Glomerular endothelial cell (primary cell): ENCODE measurements at regions not wholly inside any gene's neighbourhood (a gene's known extent, or its start where the extent isn't known, plus 50 kb on each side); places are given as distances from the start of the nearest gene placed in this dataset.
"Not testable (repeated sequence)": the region's sequence is repeated elsewhere in the genome, so short reads cannot be mapped to it uniquely, and the experiment has no call there.

ENCODE experiments used
- DNase-seq: peaks from one replicate; pipeline ENCODE4 v3.0.0-alpha.2; 2011; ENCODE audit warnings: low read depth, low spot score; ENCODE audit errors: extremely low read depth

DNA sequence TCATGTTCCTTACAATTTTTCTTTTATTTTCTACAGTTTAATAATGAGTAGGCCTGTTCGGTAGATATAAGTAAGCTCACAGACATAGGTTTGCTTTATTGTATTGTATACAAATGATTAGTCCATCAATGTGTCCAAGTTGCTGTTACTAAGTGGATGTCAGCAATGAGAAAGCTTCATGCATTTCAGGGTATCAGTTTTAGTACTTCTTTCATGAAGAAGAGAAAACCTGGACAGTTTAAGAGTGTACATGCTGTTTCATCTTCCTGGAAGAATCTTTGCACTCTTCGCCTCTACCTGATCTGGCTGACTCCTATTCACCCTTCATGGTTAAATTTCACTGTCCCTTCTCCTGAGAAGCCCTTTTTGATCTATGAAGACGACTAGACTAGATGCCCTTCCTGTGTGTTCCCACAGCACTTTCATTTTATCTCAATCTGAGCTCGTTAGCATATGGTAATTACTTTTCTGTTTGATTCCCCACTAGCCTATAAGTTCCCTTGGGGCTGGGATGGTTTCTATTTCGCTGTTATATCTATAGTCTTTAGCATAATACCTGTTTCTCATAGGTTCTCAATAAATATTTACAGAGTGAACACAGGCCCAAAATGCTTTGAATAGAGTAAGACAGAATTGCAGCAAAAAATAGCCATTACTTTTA, 70.7 kb downstream of the CETN3 start:
- no peak for DNase-seq

DNA sequence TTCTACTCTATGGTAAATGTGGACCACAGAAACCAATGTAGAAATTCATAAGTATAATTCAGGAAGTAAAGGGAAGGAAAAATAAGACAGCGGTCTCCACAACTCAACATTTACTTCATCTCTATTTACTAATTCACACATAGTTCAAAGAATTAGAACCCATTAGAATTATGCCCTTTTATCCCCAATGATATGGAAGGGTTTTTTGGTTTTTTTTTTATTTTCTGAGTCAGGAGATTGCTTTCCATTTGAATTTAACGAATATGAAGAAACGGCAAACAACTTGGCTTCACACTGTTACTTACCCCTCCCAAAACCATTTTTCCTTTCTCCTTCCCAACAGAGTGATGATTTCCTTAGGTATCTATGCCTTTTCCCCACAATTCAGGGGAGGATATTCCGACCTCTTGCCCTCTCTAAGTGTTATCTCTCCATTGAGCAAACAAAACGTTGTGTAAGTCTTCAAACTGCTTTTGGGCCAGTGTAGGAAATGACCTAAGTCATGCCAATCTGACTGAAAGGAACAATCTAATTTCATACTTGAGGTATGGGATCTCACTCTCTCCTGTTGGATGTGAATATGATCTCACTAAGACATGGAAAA, 72.0 kb downstream of the CETN3 start:
- no peak for DNase-seq

DNA sequence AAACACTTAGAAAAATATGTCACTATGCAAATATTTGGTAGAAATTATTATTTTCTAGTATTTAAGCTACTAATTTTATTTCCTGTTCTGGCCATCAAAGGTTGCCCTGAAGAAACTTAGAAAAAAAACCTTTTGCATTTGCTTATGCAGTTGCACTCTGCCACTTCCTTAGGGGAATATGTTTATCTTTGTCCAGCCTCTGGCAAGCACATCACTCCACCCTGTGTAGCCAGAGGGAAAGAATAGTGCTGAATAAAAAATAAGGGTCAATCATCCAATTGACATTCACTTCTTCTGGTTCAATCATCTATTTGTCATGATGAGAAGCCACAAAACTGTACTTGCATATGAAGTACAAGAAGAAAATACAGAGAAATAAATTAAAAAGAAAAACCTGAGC, 72.8 kb downstream of the CETN3 start:
- DNase-seq, result no peak

DNA sequence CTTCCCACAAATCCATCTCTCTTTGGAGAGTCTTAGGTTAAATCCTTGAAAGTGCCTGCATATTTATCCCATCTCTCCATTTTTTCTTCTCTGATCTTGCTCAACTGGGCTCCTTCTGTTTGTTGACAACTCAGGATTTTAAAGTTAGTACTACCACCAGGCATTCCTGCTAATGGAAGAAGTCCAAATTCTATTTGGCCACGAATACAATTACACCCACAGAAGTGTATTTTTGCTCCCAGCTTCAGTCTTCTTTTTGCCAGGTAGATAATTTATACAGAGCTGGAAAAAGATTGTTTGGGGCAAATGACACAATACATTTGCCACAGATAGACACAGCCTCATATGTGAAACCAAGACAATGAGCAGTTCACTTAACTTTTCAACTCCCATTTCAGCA, 74.8 kb downstream of the CETN3 start:
- DNase-seq, result no peak

DNA sequence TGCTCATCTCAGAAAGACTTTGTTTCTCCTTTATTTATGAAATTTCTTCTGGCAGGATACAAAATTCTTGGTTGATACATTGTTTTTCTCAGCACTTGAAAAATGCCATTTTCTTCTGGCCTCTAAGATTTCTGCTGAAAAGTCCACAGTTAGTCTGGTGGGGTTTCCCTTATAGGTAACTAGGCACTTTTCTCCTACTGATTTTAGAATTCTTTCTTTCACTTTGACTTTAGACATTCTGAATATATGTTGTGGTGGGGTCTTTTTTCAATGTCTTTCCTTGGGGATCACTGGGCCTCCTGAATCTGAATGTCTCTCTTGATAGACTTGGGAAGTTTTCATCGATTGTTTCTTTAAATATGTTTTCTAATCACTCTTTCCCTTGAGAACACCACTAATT, 79.6 kb downstream of the CETN3 start:
- no peak for DNase-seq

DNA sequence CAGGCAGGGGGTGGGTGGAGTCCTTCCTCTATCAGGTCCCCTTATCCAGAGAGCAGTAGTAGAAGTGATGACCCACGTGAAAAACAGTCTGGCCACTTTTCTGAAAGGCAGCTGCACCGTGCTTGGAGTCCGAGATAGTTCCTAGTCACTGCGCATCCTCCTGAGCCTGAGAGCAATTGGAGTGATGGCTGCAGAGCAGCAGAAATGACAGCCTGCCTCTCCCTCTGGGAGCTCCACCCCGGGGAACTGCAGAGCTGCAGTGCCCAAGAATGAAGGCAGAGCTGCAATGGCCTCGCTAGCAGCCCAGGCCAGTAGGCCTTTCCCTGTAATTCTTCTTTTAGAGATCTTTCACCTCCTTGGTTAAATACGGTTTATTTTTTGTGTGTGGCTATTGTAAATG, 82.6 kb downstream of the CETN3 start:
- DNase-seq, result no peak

DNA sequence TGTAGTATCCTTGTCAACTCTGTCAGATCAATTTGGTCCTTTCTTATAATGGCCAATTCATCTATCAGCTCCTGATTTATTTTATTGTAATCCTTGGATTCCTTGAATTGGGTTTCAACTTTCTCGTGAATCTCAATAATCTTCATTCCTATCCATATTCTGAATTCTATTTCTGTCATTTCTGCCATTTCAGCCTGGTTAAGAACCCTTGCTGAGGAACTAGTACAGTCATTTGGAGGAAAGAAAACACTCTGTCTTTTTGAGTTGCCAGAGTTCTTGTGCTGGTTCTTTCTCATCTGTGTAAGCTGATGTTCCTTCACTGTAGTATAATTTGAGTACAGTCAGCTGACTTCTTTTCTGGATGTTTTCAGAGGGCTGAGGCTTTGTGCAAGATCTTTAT, 84.5 kb downstream of the CETN3 start:
- DNase-seq, result no peak

DNA sequence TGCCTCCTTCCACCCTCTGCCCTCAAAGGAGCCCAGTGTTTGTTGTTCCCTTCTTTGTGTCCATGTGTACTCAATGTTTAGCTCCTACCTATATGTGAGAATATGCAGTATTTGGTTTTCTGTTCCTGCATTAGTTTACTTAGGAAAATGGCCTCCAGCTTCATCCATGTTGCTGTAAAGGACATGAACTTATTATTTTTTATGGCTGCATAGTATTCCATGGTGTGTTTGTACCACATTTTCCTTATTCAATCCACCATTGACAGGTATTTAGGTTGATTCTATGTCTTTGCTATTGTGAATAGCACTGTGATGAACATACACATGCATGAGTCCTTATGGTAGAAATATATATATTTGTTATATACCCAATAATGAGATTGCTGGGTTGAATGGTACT, 89.2 kb downstream of the CETN3 start:
- DNase-seq, result not testable (repeated sequence)

DNA sequence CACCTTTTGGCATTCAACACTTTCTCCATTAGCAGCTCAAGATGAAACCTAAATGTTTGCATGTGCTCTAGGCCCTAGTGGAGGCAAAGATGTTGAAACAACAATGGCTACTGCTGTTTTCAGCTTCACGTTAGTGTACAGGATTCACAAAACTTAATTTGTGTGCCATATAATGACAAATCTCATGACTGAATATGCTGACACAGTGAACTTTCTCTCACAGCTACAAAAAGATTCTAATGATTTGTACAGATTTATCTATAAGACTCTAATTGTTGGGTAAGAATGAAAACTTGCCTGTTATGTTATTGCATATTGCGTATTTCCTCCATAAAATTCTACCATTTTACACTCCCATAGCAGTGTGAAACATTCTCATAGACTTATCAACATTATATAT, 97.5 kb downstream of the CETN3 start:
- no peak for DNase-seq

DNA sequence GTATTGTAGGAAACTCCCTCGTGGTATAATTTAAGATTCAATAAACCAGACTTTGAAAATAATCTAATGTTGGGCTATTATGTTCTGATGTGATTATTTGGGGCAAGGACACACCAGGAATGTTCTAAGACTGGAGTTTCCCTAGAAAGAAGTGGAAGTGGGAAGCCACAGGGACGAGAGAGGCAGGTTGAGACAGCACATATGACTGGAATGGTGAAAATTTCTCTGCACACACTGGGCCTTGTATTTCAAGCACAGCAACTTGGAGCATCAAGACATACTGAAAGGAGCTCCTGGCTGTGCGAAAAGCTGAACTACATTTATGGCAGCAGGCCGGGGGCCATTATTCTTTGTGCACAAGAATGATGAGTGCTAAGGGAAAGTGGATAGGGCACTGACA, 98.2 kb downstream of the CETN3 start:
- no peak for DNase-seq

DNA sequence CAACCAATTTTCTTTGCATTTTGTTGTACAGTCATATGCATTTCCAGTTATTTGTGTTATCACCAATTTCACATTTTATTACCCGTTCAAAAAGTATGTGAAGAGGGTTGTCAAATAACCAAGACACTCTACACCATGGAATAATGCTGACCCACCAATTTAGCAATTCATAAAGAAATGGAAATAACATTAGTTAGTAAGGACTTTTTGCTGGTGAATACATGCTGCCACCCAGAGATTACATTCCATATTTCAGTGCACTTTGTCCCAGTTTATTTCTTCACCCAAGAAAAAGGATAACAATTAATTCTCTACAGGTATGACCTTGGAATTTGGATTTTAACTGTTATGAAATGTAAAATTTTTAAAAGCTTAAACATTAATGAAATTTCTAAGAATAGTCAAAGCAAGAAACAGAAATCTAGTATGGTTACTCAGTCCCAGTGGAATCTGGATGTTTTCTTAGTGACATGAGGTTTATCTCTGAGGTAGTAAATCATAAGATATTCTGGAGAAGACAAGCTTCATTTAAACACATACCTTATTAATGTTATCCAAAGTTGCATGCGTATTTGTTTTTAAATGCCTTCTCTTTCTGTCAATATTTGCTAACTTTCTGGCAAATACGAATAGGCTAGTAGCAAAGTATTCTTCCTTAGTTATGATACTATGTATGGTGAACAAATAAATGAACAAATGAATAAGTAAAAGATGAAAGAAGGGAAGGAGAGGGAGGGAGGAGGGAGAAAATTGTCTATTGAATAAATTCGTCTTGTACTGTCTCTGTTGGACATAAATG, 100.6 kb downstream of the CETN3 start:
- DNase-seq, result no peak

DNA sequence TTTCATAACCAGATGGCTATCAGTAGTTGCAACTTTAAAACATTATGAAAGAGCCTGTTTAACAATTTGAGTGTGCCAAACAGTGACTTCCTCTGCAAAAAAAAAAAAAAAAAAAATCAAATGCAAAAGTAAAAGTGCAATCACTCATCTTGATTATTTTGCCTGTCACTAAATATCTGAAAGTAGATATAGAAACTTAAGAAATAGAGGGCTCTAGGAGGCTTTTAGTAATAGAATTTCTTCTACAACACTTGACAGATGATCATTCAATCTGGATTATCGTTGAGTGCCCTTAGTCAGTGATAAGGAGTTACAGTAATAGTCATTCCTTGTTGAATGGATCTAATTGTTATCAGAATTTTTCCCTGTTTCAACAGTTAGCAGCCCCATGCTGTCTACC, 101.8 kb downstream of the CETN3 start:
- DNase-seq, result no peak

DNA sequence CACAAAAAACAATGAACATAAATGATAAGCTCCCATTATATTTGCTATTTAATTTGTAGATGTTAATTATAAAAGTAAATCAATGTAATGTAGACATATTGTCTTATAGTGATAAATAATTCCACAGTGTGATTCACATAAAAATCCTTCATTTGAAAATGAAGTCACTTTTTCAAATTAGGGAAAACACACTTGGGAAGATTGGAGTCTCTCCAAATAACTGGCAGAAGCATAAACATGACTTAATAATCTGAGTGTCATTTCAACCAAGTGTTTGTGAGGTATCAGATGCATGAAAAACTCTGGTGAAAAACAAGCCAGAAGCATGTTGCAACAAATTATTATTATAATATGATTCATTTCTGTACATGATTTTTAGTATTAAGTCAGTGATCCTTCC, 102.2 kb downstream of the CETN3 start:
- DNase-seq, result no peak

DNA sequence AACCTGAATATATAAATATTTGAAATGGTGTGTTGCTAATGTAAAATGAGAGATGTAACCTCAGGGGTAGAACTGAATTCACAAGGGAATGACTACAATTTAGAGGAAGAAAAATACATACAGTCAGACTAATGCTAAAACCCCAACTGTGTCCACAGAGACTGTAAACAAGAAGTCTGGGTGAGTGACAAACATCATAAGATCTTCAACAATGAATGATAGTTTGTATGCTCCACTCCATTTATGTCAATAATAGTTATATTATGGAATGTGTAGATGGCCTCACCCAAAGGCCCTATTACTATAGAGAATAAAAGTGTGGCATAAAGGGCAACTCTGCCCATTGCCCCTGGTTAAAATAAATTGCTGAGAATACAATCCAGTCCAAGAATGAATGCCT, 102.9 kb downstream of the CETN3 start:
- no peak for DNase-seq

DNA sequence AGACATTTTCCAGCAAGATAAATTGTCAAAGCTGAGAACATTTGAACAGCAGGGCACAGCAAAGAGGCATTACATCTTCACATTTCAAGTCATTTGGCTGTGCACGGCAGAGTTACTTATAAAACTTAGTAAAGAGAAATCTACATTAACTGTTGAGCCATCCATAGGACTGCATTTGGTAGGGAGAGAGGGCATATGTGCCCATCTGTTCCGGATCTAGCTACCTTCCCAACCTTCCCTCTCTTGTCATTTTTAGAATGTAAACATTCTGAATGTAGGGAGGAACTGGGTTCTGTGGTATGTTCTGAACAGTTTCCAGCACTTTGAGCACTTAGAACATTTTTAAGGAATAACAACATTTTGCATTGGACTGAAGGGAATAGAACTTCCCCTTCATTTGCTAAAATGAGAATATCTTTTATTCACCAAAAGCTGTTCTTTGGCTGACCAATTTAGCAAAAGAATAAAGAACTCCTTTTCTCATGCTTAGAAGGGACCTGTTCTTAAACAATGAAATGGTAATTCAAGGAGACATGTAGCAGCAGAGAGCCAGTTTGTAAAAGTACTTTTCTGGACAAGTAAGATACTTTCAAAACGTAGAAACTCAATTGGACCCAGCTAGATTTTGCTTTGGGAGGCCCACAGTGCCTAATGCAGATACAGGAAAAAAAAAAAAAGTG, 104.4 kb downstream of the CETN3 start:
- no peak for DNase-seq

DNA sequence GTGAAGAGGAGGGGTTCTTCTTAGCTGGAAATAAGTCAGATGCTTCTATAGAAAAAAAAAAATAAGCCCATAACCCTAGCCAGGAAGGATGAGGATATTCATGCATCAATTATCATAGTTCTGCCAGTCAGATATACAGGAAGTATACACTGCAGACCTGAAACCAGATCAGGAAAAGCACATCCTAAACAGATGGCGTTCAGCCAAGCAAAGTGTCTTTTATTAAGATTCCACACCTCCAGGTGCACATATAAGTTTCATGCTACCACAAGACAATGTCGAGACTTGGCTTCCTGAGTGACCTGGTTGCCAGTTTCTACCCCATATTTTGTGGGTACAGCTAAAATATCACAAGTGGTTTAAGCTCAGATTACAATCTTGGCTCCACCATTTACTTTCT, 108.3 kb downstream of the CETN3 start:
- DNase-seq, result no peak

DNA sequence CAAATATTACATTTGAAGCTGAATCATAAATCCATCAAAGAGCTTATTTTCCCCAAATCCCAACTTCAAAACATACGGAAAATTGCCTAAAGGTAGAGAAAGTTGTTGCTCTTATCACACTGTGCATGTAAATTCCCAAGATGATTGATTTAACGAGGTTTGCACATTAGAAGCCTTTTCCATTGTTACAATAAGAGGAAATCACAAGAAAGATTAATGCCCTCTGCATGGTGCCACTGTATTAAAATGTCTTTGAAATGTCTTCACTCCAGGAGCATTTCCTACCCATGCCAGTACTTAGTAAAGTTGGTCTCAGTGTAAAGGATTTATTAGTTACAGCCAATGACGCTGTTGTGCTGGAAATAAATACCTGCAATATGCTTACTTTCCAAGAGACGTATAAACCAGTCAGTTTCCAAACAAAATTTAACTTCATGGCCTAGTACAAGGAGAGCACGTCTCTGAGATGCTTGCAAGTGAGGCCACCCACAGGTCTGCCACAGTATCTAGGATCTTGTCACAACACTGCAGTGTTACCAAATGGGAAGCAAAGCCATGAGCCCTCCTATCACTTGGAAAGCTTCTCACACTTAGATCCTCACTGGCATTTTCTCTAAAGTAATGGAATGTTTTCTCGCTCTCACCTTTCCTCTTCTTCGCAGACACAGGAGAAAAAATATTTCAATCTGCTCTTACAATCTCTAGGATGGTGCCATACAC, 112.4 kb downstream of the CETN3 start:
- DNase-seq, result no peak

DNA sequence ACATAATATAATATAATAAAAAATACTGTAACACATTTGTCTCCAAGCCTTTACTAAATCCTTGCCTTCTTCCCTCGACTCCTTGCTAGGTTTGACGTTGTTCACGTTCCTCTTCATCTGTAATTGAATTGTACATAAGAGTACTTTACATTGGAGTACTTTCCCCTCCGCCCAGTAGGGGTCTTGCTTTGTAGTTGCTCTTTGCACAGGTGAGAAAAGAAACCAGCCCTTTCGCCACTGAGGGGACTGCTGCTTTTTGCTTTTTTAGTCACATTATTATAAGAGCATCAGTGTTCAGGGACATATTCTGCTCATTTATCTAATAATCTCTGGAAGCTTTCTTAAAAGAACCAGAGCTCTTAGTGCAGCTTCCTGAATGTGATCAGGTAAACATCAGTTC, 115.0 kb downstream of the CETN3 start:
- DNase-seq, result no peak

DNA sequence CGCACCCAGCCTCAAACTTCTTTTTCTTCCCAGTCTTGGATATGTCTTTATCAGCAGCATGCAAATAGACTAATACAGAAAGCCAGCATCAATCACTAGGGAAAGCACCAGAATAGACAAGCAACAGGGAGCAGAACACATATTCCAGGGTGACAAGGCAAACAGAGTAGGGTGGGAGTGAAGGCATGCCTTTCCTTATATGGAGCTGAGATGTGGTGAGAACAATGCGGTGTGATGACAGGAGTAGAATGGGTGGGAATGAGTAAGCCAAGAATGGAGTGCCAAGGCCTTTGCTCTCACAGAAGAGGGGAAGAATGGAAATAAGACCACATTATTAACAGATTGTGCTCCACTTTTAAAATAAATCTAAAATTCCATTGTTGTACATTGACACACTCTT, 115.6 kb downstream of the CETN3 start:
- DNase-seq, result peak; percentile 39

DNA sequence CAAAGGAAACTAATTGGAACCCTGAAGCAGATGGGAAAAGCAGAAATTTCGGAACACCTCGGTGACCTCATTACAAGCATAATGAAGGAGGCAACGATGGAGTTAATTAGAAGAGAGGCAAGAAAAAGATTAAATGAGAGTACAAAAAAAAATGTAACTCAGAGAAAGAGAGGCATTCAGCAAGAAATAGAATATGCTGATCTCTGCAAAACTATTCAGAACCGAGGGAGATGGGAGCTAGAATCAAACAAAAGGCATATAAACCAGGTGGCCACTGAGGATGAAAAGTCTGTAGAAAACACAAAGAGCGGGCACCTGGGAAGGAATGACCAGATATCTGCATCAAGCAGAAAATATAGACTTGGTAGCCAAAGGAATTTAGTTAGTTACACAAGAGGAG, 118.9 kb downstream of the CETN3 start:
- DNase-seq, result no peak

DNA sequence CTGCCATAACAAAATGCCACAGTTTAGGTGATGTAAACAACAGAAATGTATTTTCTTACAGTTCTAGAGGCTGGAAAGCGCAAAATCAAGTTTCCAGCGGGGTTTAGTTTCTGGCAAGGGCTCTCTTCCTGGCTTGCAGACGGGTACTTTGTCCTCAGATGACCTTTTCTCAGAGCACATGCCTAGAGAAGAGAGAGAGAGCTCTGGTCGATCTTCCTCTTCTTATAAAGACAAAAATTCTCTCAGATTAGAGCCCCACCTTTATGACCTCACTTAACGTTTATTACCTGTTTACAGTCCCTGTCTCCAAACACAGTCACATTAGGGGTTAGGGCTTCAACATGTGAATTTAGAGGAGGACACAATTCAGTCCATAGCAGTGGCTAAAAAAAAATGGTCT, 119.7 kb downstream of the CETN3 start:
- DNase-seq, result no peak
